GM21526 (cell line): ENCODE measurements at regions not wholly inside any gene's neighbourhood (a gene's known extent, or its start where the extent isn't known, plus 50 kb on each side); places are given as distances from the start of the nearest gene placed in this dataset.

ENCODE experiments used
- ATAC-seq: cut with Tn5 transposase; IDR thresholded peaks from one replicate; pipeline ENCODE4 v1.9.1; 2021; ENCODE audit warnings: moderate library complexity; ENCODE audit not compliant: unreplicated experiment, low FRiP score

GRCh38 chr9:115944166-115944948 is 209.2 kb upstream of the PAPPA start:
- no peak for ATAC-seq

GRCh38 chr9:115945009-115945431 is 208.6 kb upstream of the PAPPA start:
- ATAC-seq: no peak

GRCh38 chr9:115946530-115946929 is 207.1 kb upstream of the PAPPA start:
- ATAC-seq: no peak

GRCh38 chr9:115951977-115952376 is 201.6 kb upstream of the PAPPA start:
- ATAC-seq: no peak

- ATAC-seq: no peak
These were observed 200.9 kb upstream of the PAPPA start for GRCh38 chr9:115952430-115953292.

- ATAC-seq: no peak
These were observed 197.2 kb upstream of the PAPPA start for GRCh38 chr9:115956371-115956770.

GRCh38 chr9:115957585-115957984 is 196.0 kb upstream of the PAPPA start:
- no peak for ATAC-seq

GRCh38 chr9:115964710-115965347 is 188.8 kb upstream of the PAPPA start:
- ATAC-seq: no peak

- ATAC-seq: no peak
These were observed 186.9 kb upstream of the PAPPA start for GRCh38 chr9:115966660-115967059.

GRCh38 chr9:115969096-115969495 is 184.5 kb upstream of the PAPPA start:
- no peak for ATAC-seq

GRCh38 chr9:115972362-115972761 is 181.2 kb upstream of the PAPPA start:
- ATAC-seq: no peak

GRCh38 chr9:115972843-115973595 is 180.6 kb upstream of the PAPPA start:
- ATAC-seq: no peak

GRCh38 chr9:115976781-115977180 is 176.8 kb upstream of the PAPPA start:
- ATAC-seq: no peak

GRCh38 chr9:115978091-115978490 is 175.5 kb upstream of the PAPPA start:
- no peak for ATAC-seq

- no peak for ATAC-seq
These were observed 174.9 kb upstream of the PAPPA start for GRCh38 chr9:115978659-115979096.

GRCh38 chr9:115980054-115980453 is 173.5 kb upstream of the PAPPA start:
- no peak for ATAC-seq

- no peak for ATAC-seq
These were observed 173.1 kb upstream of the PAPPA start for GRCh38 chr9:115980502-115980901.

GRCh38 chr9:115980976-115981375 is 172.6 kb upstream of the PAPPA start:
- no peak for ATAC-seq

GRCh38 chr9:115983366-115983765 is 170.2 kb upstream of the PAPPA start:
- no peak for ATAC-seq

- ATAC-seq: no peak
These were observed 167.9 kb upstream of the PAPPA start for GRCh38 chr9:115985657-115986056.
